ENCODE measurements at regions not wholly inside any gene's neighbourhood (a gene's known extent, or its start where the extent isn't known, plus 50 kb on each side); places are given as distances from the start of the nearest gene placed in this dataset.
"Not testable (repeated sequence)": the region's sequence is repeated elsewhere in the genome, so short reads cannot be mapped to it uniquely, and the experiment has no call there.

DNA sequence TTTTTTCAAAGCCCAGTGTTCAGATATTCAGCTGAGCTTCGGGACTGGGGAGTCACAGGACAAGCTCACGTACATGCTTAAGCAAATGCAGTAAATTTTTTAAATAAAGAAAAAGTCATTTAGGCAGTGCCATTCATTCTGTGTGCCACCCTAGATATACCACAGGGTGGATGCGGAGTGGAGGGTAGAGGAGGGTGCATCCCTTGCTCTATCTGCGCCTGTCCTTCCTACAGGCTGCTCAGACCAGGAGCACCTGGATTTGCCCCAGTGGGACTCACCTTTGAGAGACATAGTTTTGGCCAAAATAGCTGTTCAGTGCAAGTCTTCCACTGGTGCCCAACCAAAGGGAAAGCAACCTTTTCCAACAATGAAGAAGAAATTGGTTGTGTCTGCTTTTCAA, 202.4 kb downstream of the ANKRD36 start:
- TF ChIP-seq, protein P1, sequence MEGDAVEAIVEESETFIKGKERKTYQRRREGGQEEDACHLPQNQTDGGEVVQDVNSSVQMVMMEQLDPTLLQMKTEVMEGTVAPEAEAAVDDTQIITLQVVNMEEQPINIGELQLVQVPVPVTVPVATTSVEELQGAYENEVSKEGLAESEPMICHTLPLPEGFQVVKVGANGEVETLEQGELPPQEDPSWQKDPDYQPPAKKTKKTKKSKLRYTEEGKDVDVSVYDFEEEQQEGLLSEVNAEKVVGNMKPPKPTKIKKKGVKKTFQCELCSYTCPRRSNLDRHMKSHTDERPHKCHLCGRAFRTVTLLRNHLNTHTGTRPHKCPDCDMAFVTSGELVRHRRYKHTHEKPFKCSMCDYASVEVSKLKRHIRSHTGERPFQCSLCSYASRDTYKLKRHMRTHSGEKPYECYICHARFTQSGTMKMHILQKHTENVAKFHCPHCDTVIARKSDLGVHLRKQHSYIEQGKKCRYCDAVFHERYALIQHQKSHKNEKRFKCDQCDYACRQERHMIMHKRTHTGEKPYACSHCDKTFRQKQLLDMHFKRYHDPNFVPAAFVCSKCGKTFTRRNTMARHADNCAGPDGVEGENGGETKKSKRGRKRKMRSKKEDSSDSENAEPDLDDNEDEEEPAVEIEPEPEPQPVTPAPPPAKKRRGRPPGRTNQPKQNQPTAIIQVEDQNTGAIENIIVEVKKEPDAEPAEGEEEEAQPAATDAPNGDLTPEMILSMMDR (IDR thresholded peaks at IDR 0.05; ENCODE audit: borderline replicate concordance, extremely low read depth, low read length, poor library complexity, severe bottlenecking), result not testable (repeated sequence)
- TF ChIP-seq EZH2 (IDR thresholded peaks at IDR 0.05; ENCODE audit: borderline replicate concordance, low read depth, low read length, severe bottlenecking), result not testable (repeated sequence)
